OCI-LY3 (cell line): ENCODE measurements at regions not wholly inside any gene's neighbourhood (a gene's known extent, or its start where the extent isn't known, plus 50 kb on each side); places are given as distances from the start of the nearest gene placed in this dataset.

ENCODE experiments used
- CTCF ChIP-seq: fragments of 200-600, 300-600 bp; sonication (generic); IDR thresholded peaks from 2 replicates; pipeline ENCODE4 v1.5.1; 2014; ENCODE audit warnings: antibody characterized with exemption, low read length, low read depth
- EZH2phosphoT487 ChIP-seq: fragments of 200-600 bp; shearing (Covaris generic); IDR thresholded peaks from 2 replicates; pipeline ENCODE4 v1.6.1; 2018; ENCODE audit warnings: antibody characterized with exemption, mixed run types, low read depth

- TF ChIP-seq CTCF (no peak), EZH2phosphoT487 (no peak)
Measured at GRCh38 chr11:7186190-7186589, 65.5 kb upstream of the SYT9 start.
